ENCODE measurements at regions not wholly inside any gene's neighbourhood (a gene's known extent, or its start where the extent isn't known, plus 50 kb on each side); places are given as distances from the start of the nearest gene placed in this dataset.
"Not testable (repeated sequence)": the region's sequence is repeated elsewhere in the genome, so short reads cannot be mapped to it uniquely, and the experiment has no call there.

DNA sequence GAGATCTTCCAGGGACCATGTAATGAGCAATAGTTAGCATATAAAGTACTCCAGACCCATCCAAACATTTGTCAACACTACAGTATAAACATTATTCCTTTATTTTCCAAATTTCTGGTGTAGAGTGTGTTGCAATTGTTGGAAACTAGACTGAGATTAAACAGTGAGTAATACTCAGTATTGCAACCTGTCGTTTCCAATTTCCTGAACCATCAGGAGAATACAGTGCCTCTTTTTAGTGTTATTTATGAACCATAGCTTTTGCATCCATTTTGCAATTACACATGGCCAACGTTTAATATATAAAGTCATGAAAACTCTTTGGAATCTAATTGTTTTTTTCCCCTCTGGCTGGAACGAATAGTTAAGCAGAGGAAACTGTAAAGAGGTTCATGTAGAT lies 58.3 kb upstream of the DHRSX start:
- intact Hi-C loops (cut with DNase I) = no loop called here
- no peak overlapping the region for H3K27ac ChIP-seq
- TF ChIP-seq CTCF (IDR thresholded peaks at IDR 0.05) = no peak
- no peak overlapping the region for H3K4me3 ChIP-seq
- no peaks in the 10 kb centered on the region for H3K36me3 ChIP-seq
- H3K4me1 ChIP-seq = no peaks in the 10 kb centered on the region
- H3K27me3 ChIP-seq = peaks cover 0 to 13% (median 6%) of the 10 kb centered on the region in 7 donors
- DNase-seq (no peak), ATAC-seq (peak in 1 of 8 donors; percentile 39)
- WGBS, 2 donors = 59 to 65% methylated on average over 3 of the region's 3 CpGs
- peaks cover 0 to 3% (median 0%) of the 10 kb centered on the region in 11 donors for H3K9me3 ChIP-seq

- no peak for TF ChIP-seq CTCF (IDR thresholded peaks at IDR 0.05)
- ATAC-seq = no peak
These were observed 54.1 kb upstream of the DHRSX start for GRCh38 chrX:2554891-2555290.

DNA sequence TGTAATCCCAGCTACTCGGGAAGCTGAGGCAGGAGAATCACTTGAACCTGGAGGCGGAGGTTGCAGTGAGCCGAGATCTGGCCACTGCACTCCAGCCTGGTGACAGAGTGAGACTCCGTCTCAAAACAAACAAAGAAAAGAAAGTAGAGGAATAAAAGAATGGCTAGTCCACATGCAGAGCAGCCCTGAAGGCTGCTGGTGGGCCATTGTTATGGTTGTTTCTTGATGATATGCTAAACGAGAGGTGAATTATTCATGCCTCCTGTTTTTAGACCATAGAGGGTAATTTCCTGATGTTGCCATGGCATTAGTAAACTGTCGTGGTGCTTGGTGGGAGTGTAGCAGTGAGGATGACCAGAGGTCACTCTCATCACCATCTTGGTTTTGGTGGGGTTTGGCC lies 53.3 kb upstream of the DHRSX start:
- not testable (repeated sequence) for DNase-seq

More at GRCh38 chrX:2554891-2555290, 54.1 kb upstream of the DHRSX start:
- intact Hi-C loops (cut with DNase I) = no loop called here
- Histone ChIP-seq H3K9me3 (peaks cover 0 to 3% (median 0%) of the 10 kb centered on the region in 11 donors), H3K36me3 (no peaks in the 10 kb centered on the region), H3K27me3 (peaks cover 0 to 19% (median 8%) of the 10 kb centered on the region in 7 donors), H3K4me3 (no peak overlapping the region), H3K27ac (no peak overlapping the region), H3K4me1 (no peaks in the 10 kb centered on the region)
- DNase-seq = no peak
- 96% methylated on average over 1 of the region's 1 CpG for WGBS, 2 donors

GRCh38 chrX:2552621-2553201 lies 51.9 kb upstream of the DHRSX start:
- peaks cover 0 to 25% (median 8%) of the 10 kb centered on the region in 7 donors for H3K27me3 ChIP-seq
- WGBS, 2 donors = 67 to 72% methylated on average over 7 of the region's 7 CpGs
- peaks cover 0 to 5% (median 0%) of the 10 kb centered on the region in 9 donors for H3K4me1 ChIP-seq

More for the DNA sequence above, 53.3 kb upstream of the DHRSX start:
- H3K27ac ChIP-seq; ATAC-seq; intact Hi-C loops (cut with DNase I); H3K36me3 ChIP-seq; H3K9me3 ChIP-seq; H3K4me3 ChIP-seq; H3K4me1 ChIP-seq: not testable (repeated sequence)
- peaks cover 0 to 22% (median 8%) of the 10 kb centered on the region in 7 donors for H3K27me3 ChIP-seq
- WGBS, 2 donors = 75% methylated on average over 6 of the region's 6 CpGs

More at GRCh38 chrX:2552621-2553201, 51.9 kb upstream of the DHRSX start:
- TF ChIP-seq CTCF (IDR thresholded peaks at IDR 0.05) = no peak
- DNase-seq = no peak
- Histone ChIP-seq H3K9me3 (peaks cover 0 to 3% (median 0%) of the 10 kb centered on the region in 11 donors), H3K27ac (no peak overlapping the region), H3K36me3 (no peaks in the 10 kb centered on the region), H3K4me3 (no peak overlapping the region)
- intact Hi-C loops (cut with DNase I) = no loop called here
- ATAC-seq = no peak

Data from heart right ventricle (tissue), 16 donors.